ENCODE measurements at regions not wholly inside any gene's neighbourhood (a gene's known extent, or its start where the extent isn't known, plus 50 kb on each side); places are given as distances from the start of the nearest gene placed in this dataset.

DNA sequence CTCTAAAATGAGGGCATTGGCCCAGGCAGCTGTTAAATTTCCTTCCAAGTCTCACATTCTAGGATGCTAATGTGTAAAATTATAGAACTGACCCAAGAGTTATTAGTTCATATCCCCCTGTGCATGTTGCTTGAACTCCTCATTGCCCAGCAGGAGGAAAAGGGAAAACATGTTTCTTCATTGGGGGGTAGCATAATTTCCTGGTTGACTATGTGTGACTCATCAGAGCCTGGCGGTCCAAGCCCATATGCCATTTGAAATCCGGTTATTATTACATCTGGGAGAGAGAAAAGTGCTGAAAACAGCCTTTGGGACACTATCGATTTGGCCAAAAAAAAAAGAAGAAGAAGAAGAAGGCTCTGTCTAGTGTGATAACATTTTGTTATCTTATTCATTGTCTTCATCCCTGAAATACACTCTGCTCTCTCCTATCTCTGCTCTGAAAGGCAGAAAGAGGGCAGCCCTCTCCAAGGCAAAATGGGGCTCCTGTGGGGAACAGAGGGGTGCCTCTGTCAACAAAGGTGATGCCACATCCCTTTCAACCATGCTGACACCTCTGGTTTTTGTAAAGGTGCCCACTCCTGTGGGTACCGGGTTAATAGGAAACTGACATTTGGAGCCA, 114.2 kb downstream of the DAD1 start:
- ChIA-PET CTCF (no interaction called here), POLR2A (no interaction called here)
- H3K27me3 ChIP-seq (ENCODE audit: control insufficient read depth, insufficient read depth, low read length), result peaks cover 27% of the 10 kb centered on the region
- TF ChIP-seq, protein P1, sequence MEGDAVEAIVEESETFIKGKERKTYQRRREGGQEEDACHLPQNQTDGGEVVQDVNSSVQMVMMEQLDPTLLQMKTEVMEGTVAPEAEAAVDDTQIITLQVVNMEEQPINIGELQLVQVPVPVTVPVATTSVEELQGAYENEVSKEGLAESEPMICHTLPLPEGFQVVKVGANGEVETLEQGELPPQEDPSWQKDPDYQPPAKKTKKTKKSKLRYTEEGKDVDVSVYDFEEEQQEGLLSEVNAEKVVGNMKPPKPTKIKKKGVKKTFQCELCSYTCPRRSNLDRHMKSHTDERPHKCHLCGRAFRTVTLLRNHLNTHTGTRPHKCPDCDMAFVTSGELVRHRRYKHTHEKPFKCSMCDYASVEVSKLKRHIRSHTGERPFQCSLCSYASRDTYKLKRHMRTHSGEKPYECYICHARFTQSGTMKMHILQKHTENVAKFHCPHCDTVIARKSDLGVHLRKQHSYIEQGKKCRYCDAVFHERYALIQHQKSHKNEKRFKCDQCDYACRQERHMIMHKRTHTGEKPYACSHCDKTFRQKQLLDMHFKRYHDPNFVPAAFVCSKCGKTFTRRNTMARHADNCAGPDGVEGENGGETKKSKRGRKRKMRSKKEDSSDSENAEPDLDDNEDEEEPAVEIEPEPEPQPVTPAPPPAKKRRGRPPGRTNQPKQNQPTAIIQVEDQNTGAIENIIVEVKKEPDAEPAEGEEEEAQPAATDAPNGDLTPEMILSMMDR (IDR thresholded peaks at IDR 0.05; ENCODE audit: low read depth, low read length), result no peak
- no peak overlapping the region for H3K4me3 ChIP-seq (ENCODE audit: low read depth, low read length)
- no peak overlapping the region for H3K27ac ChIP-seq (ENCODE audit: low read depth, low read length)
- DNase-seq (ENCODE audit: low read depth, low spot score), result no peak
- H3K9me3 ChIP-seq (ENCODE audit: control insufficient read depth, insufficient read depth, low read length), result no peaks in the 10 kb centered on the region; the same call in 1 of the 2 replicates

DNA sequence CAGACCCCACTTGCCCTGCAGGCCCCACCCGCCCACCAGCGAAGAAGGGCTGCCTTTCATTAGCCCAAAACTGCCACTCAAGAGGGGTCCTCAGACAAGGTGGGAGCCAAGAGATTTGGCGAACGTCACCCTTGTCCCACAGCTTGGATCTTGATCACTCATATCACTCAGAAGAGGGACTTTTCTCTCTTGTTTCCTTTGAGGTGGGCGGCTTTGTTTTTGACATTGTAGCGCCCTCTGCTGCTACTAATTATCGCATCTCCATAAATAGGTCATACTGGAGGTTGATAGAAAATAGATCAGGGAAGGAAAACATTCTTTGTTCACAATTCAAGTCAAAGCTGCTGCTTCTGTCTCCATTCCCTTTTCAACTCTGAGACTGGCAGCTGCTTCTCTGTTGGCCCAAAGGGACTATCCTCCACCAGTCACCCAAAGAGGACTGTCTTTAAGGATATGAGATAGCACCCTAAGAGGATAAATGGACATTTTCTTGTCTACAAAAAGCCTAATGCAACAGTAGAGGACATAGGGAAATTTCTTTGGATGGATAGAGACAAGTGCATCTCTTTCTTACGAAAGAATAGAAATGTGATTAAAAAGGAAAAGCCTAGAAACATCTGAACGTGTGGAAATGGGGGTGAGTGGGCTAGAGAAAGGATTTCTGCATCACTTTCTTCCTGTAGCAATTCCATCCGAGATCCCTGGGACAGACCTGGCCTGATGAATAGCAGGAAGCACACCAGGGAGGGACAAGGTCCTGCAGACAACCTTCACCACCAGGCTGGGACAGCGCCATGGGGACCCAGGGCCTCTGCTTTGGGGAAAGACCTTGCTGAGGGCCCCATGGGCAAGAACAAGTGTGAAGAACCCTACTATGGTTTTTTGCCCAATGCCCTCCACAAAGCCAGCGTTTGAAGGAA, 115.8 kb downstream of the DAD1 start:
- DNase-seq (ENCODE audit: low read depth, low spot score), result no peak
- no peak overlapping the region for H3K27ac ChIP-seq (ENCODE audit: low read depth, low read length)
- TF ChIP-seq, protein P1 (IDR thresholded peaks at IDR 0.05; ENCODE audit: low read depth, low read length), result peak; percentile 41
- peaks cover 16% of the 10 kb centered on the region for H3K27me3 ChIP-seq (ENCODE audit: control insufficient read depth, insufficient read depth, low read length)
- no peaks in the 10 kb centered on the region; the same call in 1 of the 2 replicates for H3K9me3 ChIP-seq (ENCODE audit: control insufficient read depth, insufficient read depth, low read length)
- no peak overlapping the region for H3K4me3 ChIP-seq (ENCODE audit: low read depth, low read length)
- ChIA-PET POLR2A (no interaction called here), CTCF (interaction anchor here (0.7 to 4.8 kb wide), 7 partner anchors 8 to 88 kb away, joined by 3 to 59 read pairs (median 4); no protein-coding TSS in a partner anchor)

DNA sequence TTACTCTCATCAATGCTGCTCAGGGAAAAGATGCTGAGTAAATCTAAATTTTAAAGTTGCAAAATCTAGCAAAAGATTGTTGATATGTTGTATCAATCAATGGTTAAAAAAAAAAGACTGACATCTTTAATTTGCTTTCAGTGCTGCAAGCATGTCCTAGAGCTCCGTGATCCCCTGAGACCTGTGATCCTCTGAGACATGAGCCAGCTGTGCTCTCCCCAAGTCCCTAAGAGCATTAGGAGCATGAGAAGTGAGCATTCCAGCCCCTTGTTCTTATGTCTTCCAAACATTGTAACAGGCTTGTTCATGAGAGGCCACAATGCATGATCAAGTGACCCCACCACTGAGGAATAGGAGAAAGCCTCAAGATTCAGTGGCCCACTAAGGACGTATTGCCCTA, 116.6 kb downstream of the DAD1 start:
- TF ChIP-seq, protein P1 (IDR thresholded peaks at IDR 0.05; ENCODE audit: low read depth, low read length), result no peak
- POLR2A ChIA-PET, result no interaction called here
- H3K4me3 ChIP-seq (ENCODE audit: low read depth, low read length), result no peak overlapping the region
- DNase-seq (ENCODE audit: low read depth, low spot score), result no peak
- no peaks in the 10 kb centered on the region; the same call in 1 of the 2 replicates for H3K9me3 ChIP-seq (ENCODE audit: control insufficient read depth, insufficient read depth, low read length)
- no peak overlapping the region for H3K27ac ChIP-seq (ENCODE audit: low read depth, low read length)
- H3K27me3 ChIP-seq (ENCODE audit: control insufficient read depth, insufficient read depth, low read length), result peaks cover 11% of the 10 kb centered on the region
- CTCF ChIA-PET, result interaction anchor here (0.7 to 4.8 kb wide), 4 partner anchors 10 to 88 kb away, joined by 4 to 59 read pairs (median 9); no protein-coding TSS in a partner anchor

DNA sequence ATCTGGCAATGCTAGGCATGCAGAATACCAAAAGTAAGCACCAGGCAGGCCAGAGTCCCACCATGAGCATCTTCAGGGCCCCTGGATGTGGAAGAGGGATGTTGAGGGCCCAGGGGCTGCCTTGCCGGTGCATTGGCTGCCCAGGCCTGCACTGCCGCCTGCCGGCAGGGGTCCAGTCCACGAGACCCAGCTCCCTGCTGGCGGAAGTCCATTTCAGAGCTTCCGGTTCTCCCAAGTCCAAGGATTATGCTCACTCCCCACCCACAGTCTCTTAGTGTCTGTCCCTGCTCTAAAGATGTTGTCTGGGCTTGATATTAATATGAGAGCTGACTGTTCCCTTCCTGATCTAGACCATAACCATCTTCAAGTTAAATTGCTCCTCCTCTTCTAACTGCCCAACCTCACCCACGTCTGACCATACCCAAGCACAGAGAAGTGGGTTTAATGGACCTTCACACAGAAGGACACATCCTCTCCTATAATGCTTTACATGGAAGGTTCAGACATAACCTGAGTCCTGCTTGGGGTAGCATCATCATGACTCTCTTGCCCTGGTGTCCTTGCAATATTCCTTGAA, 117.4 kb downstream of the DAD1 start:
- no peak for DNase-seq (ENCODE audit: low read depth, low spot score)
- Histone ChIP-seq H3K9me3 (ENCODE audit: control insufficient read depth, insufficient read depth, low read length) (no peaks in the 10 kb centered on the region; the same call in 1 of the 2 replicates), H3K4me3 (ENCODE audit: low read depth, low read length) (no peak overlapping the region), H3K27ac (ENCODE audit: low read depth, low read length) (no peak overlapping the region), H3K27me3 (ENCODE audit: control insufficient read depth, insufficient read depth, low read length) (peaks cover 9% of the 10 kb centered on the region)
- ChIA-PET POLR2A (no interaction called here), CTCF (interaction anchor here (0.6 to 4.8 kb wide), 9 partner anchors 20 to 832 kb away, joined by 3 to 59 read pairs (median 4); no protein-coding TSS in a partner anchor)
- TF ChIP-seq, protein P1 (IDR thresholded peaks at IDR 0.05; ENCODE audit: low read depth, low read length), result peak; percentile 51
